Activated effector memory CD4-positive, alpha-beta T cell treated with Interleukin-2 at 50 U/mL for 16 hours (primary cell): ENCODE measurements at regions not wholly inside any gene's neighbourhood (a gene's known extent, or its start where the extent isn't known, plus 50 kb on each side); places are given as distances from the start of the nearest gene placed in this dataset.
"Not testable (repeated sequence)": the region's sequence is repeated elsewhere in the genome, so short reads cannot be mapped to it uniquely, and the experiment has no call there.

Experiments used
- DNase-seq: peaks from one replicate; pipeline ENCODE4 v3.0.0-alpha.2; 2020

- DNase-seq: no peak
These were observed 771.4 kb downstream of the AACS start for GRCh38 chr12:125836647-125837046.

GRCh38 chr12:125841332-125841731 lies 776.1 kb downstream of the AACS start:
- no peak for DNase-seq

GRCh38 chr12:125852116-125852515 lies 786.9 kb downstream of the AACS start:
- DNase-seq: no peak

GRCh38 chr12:125852679-125853078 lies 787.4 kb downstream of the AACS start:
- no peak for DNase-seq

GRCh38 chr12:125853670-125854069 lies 788.4 kb downstream of the AACS start:
- no peak for DNase-seq

- DNase-seq: no peak
These were observed 791.1 kb downstream of the AACS start for GRCh38 chr12:125856366-125856765.

- no peak for DNase-seq
These were observed 791.7 kb downstream of the AACS start for GRCh38 chr12:125856896-125857295.

- DNase-seq: no peak
These were observed 795.5 kb downstream of the AACS start for GRCh38 chr12:125860672-125861288.

GRCh38 chr12:125861299-125862281 lies 796.4 kb downstream of the AACS start:
- no peak for DNase-seq

- not testable (repeated sequence) for DNase-seq
These were observed 800.0 kb downstream of the AACS start for GRCh38 chr12:125865236-125865635.

GRCh38 chr12:125871811-125872594 lies 806.8 kb downstream of the AACS start:
- no peak for DNase-seq

GRCh38 chr12:125873016-125873415 lies 807.8 kb downstream of the AACS start:
- no peak for DNase-seq

- DNase-seq: no peak
These were observed 813.2 kb downstream of the AACS start for GRCh38 chr12:125878483-125878882.

GRCh38 chr12:125882141-125882540 lies 816.9 kb downstream of the AACS start:
- no peak for DNase-seq

GRCh38 chr12:125888921-125889320 lies 823.7 kb downstream of the AACS start:
- no peak for DNase-seq

GRCh38 chr12:125889742-125890141 lies 824.5 kb downstream of the AACS start:
- no peak for DNase-seq

GRCh38 chr12:125890366-125890905 lies 825.2 kb downstream of the AACS start:
- DNase-seq: no peak

- DNase-seq: no peak
These were observed 825.7 kb downstream of the AACS start for GRCh38 chr12:125890971-125891370.

GRCh38 chr12:125892276-125892675 lies 827.0 kb downstream of the AACS start:
- DNase-seq: no peak

- no peak for DNase-seq
These were observed 837.8 kb downstream of the AACS start for GRCh38 chr12:125902991-125903390.

GRCh38 chr12:125907351-125907750 lies 842.1 kb downstream of the AACS start:
- DNase-seq: no peak

- DNase-seq: no peak
These were observed 854.7 kb downstream of the AACS start for GRCh38 chr12:125919856-125920470.

GRCh38 chr12:125922330-125922729 lies 857.1 kb downstream of the AACS start:
- no peak for DNase-seq
